A673 (cell line): ENCODE measurements at regions not wholly inside any gene's neighbourhood (a gene's known extent, or its start where the extent isn't known, plus 50 kb on each side); places are given as distances from the start of the nearest gene placed in this dataset.

Experiments used
- BruUV-seq: library from RNA; stranded (reverse); fragments of 400-500 nt; replicated peaks from 2 replicates; lab custom pipeline; 2021; lab: Mats Ljungman, UMichigan
- CTCF ChIA-PET: fragments of 300-600 bp; sonication (Branson Sonifier 250); formaldehyde crosslinking; loops from one replicate; lab custom pipeline; 2022; ENCODE audit warnings: antibody characterized with exemption; lab: Charles Lee
- POLR2A ChIA-PET: fragments of 300-600 bp; sonication (Branson Sonifier 250); formaldehyde crosslinking; loops from one replicate; lab custom pipeline; 2022; ENCODE audit warnings: antibody characterized with exemption; ENCODE audit not compliant: low non-redundant PET; lab: Charles Lee
- DNase-seq: peaks from one replicate; pipeline ENCODE4 v3.0.0-alpha.2; 2015; ENCODE audit warnings: low spot score
- H3K27ac ChIP-seq: fragments of 200-600 bp; sonication (generic); 2 replicates; pipeline ENCODE4 v1.5.1; 2016; ENCODE audit warnings: mixed run types, low read depth, mild to moderate bottlenecking, mixed read lengths, antibody characterized with exemption, low read length; ENCODE audit not compliant: poor library complexity, severe bottlenecking
- H3K27me3 ChIP-seq: fragments of 200-600 bp; sonication (generic); replicated peaks from 2 replicates; pipeline ENCODE4 v1.6.1; 2017; ENCODE audit warnings: mixed run types, low read depth, mild to moderate bottlenecking, mixed read lengths, antibody characterized with exemption, low read length; ENCODE audit not compliant: insufficient read depth, poor library complexity
- H3K36me3 ChIP-seq: fragments of 200-600 bp; sonication (generic); 2 replicates; pipeline ENCODE4 v1.6.1; 2016; ENCODE audit warnings: mixed run types, mild to moderate bottlenecking, mixed read lengths, antibody characterized with exemption, low read length; ENCODE audit not compliant: insufficient read depth, poor library complexity, severe bottlenecking
- H3K4me1 ChIP-seq: fragments of 200-600 bp; sonication (generic); 2 replicates; pipeline ENCODE4 v1.6.1; 2017; ENCODE audit warnings: mixed run types, mild to moderate bottlenecking, mixed read lengths, antibody characterized with exemption, low read length; ENCODE audit not compliant: insufficient read depth, poor library complexity, severe bottlenecking
- H3K4me3 ChIP-seq: fragments of 200-600 bp; sonication (generic); 2 replicates; pipeline ENCODE4 v1.5.1; 2016; ENCODE audit warnings: low read depth, mixed run types, mild to moderate bottlenecking, mixed read lengths, low read length; ENCODE audit not compliant: poor library complexity, severe bottlenecking
- H3K9me3 ChIP-seq: fragments of 200-600 bp; sonication (generic); 2 replicates; pipeline ENCODE4 v1.6.1; 2016; ENCODE audit warnings: mixed run types, low read depth, mild to moderate bottlenecking, mixed read lengths, antibody characterized with exemption, low read length; ENCODE audit not compliant: poor library complexity, severe bottlenecking
- CTCF ChIP-seq: fragments of 300-800, 200-600 bp; sonication (generic); conservative IDR thresholded peaks from 2 replicates; pipeline ENCODE4 v1.5.1; 2017; ENCODE audit warnings: low read depth, mild to moderate bottlenecking, antibody characterized with exemption, low read length, moderate library complexity, mixed read lengths
- EZH2 ChIP-seq: fragments of 200-600 bp; sonication (generic); IDR thresholded peaks from 2 replicates; pipeline ENCODE4 v1.6.1; 2017; ENCODE audit warnings: borderline replicate concordance, low read depth, mild to moderate bottlenecking, mixed read lengths, antibody characterized with exemption, low read length; ENCODE audit not compliant: poor library complexity, severe bottlenecking
- intact Hi-C: fragments of 100-400 bp; cut with micrococcal nuclease; formaldehyde crosslinking; loops from one replicate; pipeline ENCODE4 v1.10.0; 2022; ENCODE audit not compliant: unreplicated experiment

- Histone ChIP-seq H3K4me3 (no peak overlapping the region), H3K9me3 (no peaks in the 10 kb centered on the region), H3K27me3 (no peaks in the 10 kb centered on the region), H3K27ac (no peak overlapping the region), H3K36me3 (no peaks in the 10 kb centered on the region), H3K4me1 (no peaks in the 10 kb centered on the region)
- CTCF ChIA-PET, result no interaction called here
- intact Hi-C loops, result no loop called here
- BruUV-seq, result no TSS peak
- TF ChIP-seq CTCF (no peak), EZH2 (no peak)
- no peak for DNase-seq
- POLR2A ChIA-PET, result no interaction called here
Observed at GRCh38 chr11:22078063-22078462, 114.8 kb upstream of the ANO5 start.

GRCh38 chr11:22079133-22079872, 113.6 kb upstream of the ANO5 start:
- Histone ChIP-seq H3K36me3 (no peaks in the 10 kb centered on the region), H3K4me3 (no peak overlapping the region), H3K27me3 (no peaks in the 10 kb centered on the region), H3K9me3 (no peaks in the 10 kb centered on the region), H3K27ac (no peak overlapping the region), H3K4me1 (no peaks in the 10 kb centered on the region)
- ChIA-PET POLR2A (no interaction called here), CTCF (no interaction called here)
- BruUV-seq, result no TSS peak
- TF ChIP-seq CTCF (no peak), EZH2 (no peak)
- no peak for DNase-seq
- intact Hi-C loops, result no loop called here

GRCh38 chr11:22082178-22082577, 110.7 kb upstream of the ANO5 start:
- intact Hi-C loops, result no loop called here
- POLR2A ChIA-PET, result no interaction called here
- CTCF ChIA-PET, result interaction anchor here (0.6 kb wide), 1 partner anchor 97 kb away, joined by 3 read pairs; no protein-coding TSS in a partner anchor
- no TSS peak for BruUV-seq
- DNase-seq, result no peak
- H3K27ac ChIP-seq, result no peak overlapping the region
- no peaks in the 10 kb centered on the region for H3K4me1 ChIP-seq
- no peaks in the 10 kb centered on the region for H3K9me3 ChIP-seq
- H3K27me3 ChIP-seq, result no peaks in the 10 kb centered on the region
- H3K4me3 ChIP-seq, result no peak overlapping the region
- H3K36me3 ChIP-seq, result no peaks in the 10 kb centered on the region
- TF ChIP-seq EZH2, result no peak
- no peak for TF ChIP-seq CTCF
